ENCODE measurements at regions not wholly inside any gene's neighbourhood (a gene's known extent, or its start where the extent isn't known, plus 50 kb on each side); places are given as distances from the start of the nearest gene placed in this dataset.

GRCh38 chr6:120083186-120083585 lies 733.6 kb upstream of the MAN1A1 start:
- DNase-seq (ENCODE audit: low spot score): no peak

GRCh38 chr6:120077489-120077888 lies 727.9 kb upstream of the MAN1A1 start:
- no peak for DNase-seq (ENCODE audit: low spot score)

GRCh38 chr6:120058410-120058809 lies 708.8 kb upstream of the MAN1A1 start:
- no peak for DNase-seq (ENCODE audit: low spot score)

- no peak for DNase-seq (ENCODE audit: low spot score)
These were observed 706.5 kb upstream of the MAN1A1 start for GRCh38 chr6:120056085-120056484.

GRCh38 chr6:120055071-120055470 lies 705.5 kb upstream of the MAN1A1 start:
- DNase-seq (ENCODE audit: low spot score): no peak

- DNase-seq (ENCODE audit: low spot score): no peak
These were observed 690.1 kb upstream of the MAN1A1 start for GRCh38 chr6:120039664-120040063.

- DNase-seq (ENCODE audit: low spot score): no peak
These were observed 682.3 kb upstream of the MAN1A1 start for GRCh38 chr6:120031837-120032236.

- no peak for DNase-seq (ENCODE audit: low spot score)
These were observed 677.2 kb upstream of the MAN1A1 start for GRCh38 chr6:120026791-120027190.

GRCh38 chr6:120010075-120010474 lies 660.5 kb upstream of the MAN1A1 start:
- no peak for DNase-seq (ENCODE audit: low spot score)

- no peak for DNase-seq (ENCODE audit: low spot score)
These were observed 655.9 kb upstream of the MAN1A1 start for GRCh38 chr6:120005292-120005976.

- DNase-seq (ENCODE audit: low spot score): no peak
These were observed 637.5 kb upstream of the MAN1A1 start for GRCh38 chr6:119986934-119987549.

- no peak for DNase-seq (ENCODE audit: low spot score)
These were observed 636.6 kb upstream of the MAN1A1 start for GRCh38 chr6:119985952-119986736.

GRCh38 chr6:119980802-119981201 lies 631.2 kb upstream of the MAN1A1 start:
- no peak for DNase-seq (ENCODE audit: low spot score)

- no peak for DNase-seq (ENCODE audit: low spot score)
These were observed 630.3 kb upstream of the MAN1A1 start for GRCh38 chr6:119979862-119980261.

- no peak for DNase-seq (ENCODE audit: low spot score)
These were observed 628.8 kb upstream of the MAN1A1 start for GRCh38 chr6:119978274-119978889.

GRCh38 chr6:119974430-119975159 lies 625.0 kb upstream of the MAN1A1 start:
- no peak for DNase-seq (ENCODE audit: low spot score)

GRCh38 chr6:119966484-119966883 lies 616.9 kb upstream of the MAN1A1 start:
- no peak for DNase-seq (ENCODE audit: low spot score)

- DNase-seq (ENCODE audit: low spot score): no peak
These were observed 616.3 kb upstream of the MAN1A1 start for GRCh38 chr6:119965900-119966299.

GRCh38 chr6:119965008-119965407 lies 615.4 kb upstream of the MAN1A1 start:
- no peak for DNase-seq (ENCODE audit: low spot score)

GRCh38 chr6:119962505-119962904 lies 612.9 kb upstream of the MAN1A1 start:
- no peak for DNase-seq (ENCODE audit: low spot score)

GRCh38 chr6:119961450-119961849 lies 611.9 kb upstream of the MAN1A1 start:
- DNase-seq (ENCODE audit: low spot score): no peak

GRCh38 chr6:119960456-119960855 lies 610.9 kb upstream of the MAN1A1 start:
- no peak for DNase-seq (ENCODE audit: low spot score)
